HUES6 (cell line): ENCODE measurements at regions not wholly inside any gene's neighbourhood (a gene's known extent, or its start where the extent isn't known, plus 50 kb on each side); places are given as distances from the start of the nearest gene placed in this dataset.

ENCODE experiments used
- H3K27ac ChIP-seq: 2 replicates; pipeline ENCODE4 v1.7.0; 2013; ENCODE audit warnings: low read depth, mild to moderate bottlenecking, low read length, inconsistent platforms
- H3K27me3 ChIP-seq: 2 replicates; pipeline ENCODE4 v1.6.1; 2013; ENCODE audit warnings: low read length; ENCODE audit not compliant: control insufficient read depth, insufficient read depth
- H3K36me3 ChIP-seq: 2 replicates; pipeline ENCODE4 v1.6.1; 2013; ENCODE audit warnings: low read length; ENCODE audit not compliant: control insufficient read depth, insufficient read depth
- H3K4me1 ChIP-seq: 2 replicates; pipeline ENCODE4 v1.6.1; 2013; ENCODE audit warnings: low read length; ENCODE audit not compliant: control insufficient read depth, insufficient read depth
- H3K4me3 ChIP-seq: 2 replicates; pipeline ENCODE4 v1.5.1; 2013; ENCODE audit warnings: low read depth, low read length
- H3K9ac ChIP-seq: one replicate; pipeline ENCODE4 v1.6.1; 2013; ENCODE audit warnings: mild to moderate bottlenecking, low read length
- H3K9me3 ChIP-seq: 2 replicates; pipeline ENCODE4 v1.6.1; 2013; ENCODE audit warnings: low read depth, low read length; ENCODE audit not compliant: control insufficient read depth, insufficient read depth

- no peak overlapping the region for H3K27ac ChIP-seq
- H3K9ac ChIP-seq = no peak overlapping the region
- H3K36me3 ChIP-seq = no peaks in the 10 kb centered on the region
- no peaks in the 10 kb centered on the region for H3K27me3 ChIP-seq
- peaks cover 8% of the 10 kb centered on the region; the same call in 1 of the 2 replicates for H3K9me3 ChIP-seq
- H3K4me3 ChIP-seq = no peak overlapping the region
- no peaks in the 10 kb centered on the region for H3K4me1 ChIP-seq
These were observed 668.0 kb downstream of the ETS1 start for GRCh38 chr11:127919206-127920000.

GRCh38 chr11:127902382-127902781, 685.0 kb downstream of the ETS1 start:
- Histone ChIP-seq H3K4me1 (no peaks in the 10 kb centered on the region), H3K27me3 (no peaks in the 10 kb centered on the region), H3K4me3 (no peak overlapping the region), H3K9me3 (peaks cover 21% of the 10 kb centered on the region), H3K9ac (no peak overlapping the region), H3K36me3 (no peaks in the 10 kb centered on the region), H3K27ac (no peak overlapping the region)

- H3K27me3 ChIP-seq = no peaks in the 10 kb centered on the region
- no peak overlapping the region for H3K27ac ChIP-seq
- no peak overlapping the region for H3K4me3 ChIP-seq
- H3K36me3 ChIP-seq = no peaks in the 10 kb centered on the region
- peaks cover 12% of the 10 kb centered on the region; the same call in 1 of the 2 replicates for H3K4me1 ChIP-seq
- no peak overlapping the region for H3K9ac ChIP-seq
- H3K9me3 ChIP-seq = peaks cover 25% of the 10 kb centered on the region
These were observed 688.7 kb downstream of the ETS1 start for GRCh38 chr11:127898422-127899365.

GRCh38 chr11:127895776-127896175, 691.6 kb downstream of the ETS1 start:
- Histone ChIP-seq H3K9me3 (peaks cover 25% of the 10 kb centered on the region), H3K9ac (no peak overlapping the region), H3K27ac (no peak overlapping the region), H3K4me3 (no peak overlapping the region), H3K27me3 (no peaks in the 10 kb centered on the region), H3K36me3 (no peaks in the 10 kb centered on the region), H3K4me1 (peaks cover 12% of the 10 kb centered on the region; the same call in 1 of the 2 replicates)

GRCh38 chr11:127894316-127894715, 693.0 kb downstream of the ETS1 start:
- Histone ChIP-seq H3K27me3 (no peaks in the 10 kb centered on the region), H3K9ac (no peak overlapping the region), H3K4me3 (no peak overlapping the region), H3K4me1 (peaks cover 12% of the 10 kb centered on the region; the same call in 1 of the 2 replicates), H3K36me3 (no peaks in the 10 kb centered on the region), H3K27ac (no peak overlapping the region), H3K9me3 (peaks cover 20% of the 10 kb centered on the region)

GRCh38 chr11:127890030-127890615, 697.2 kb downstream of the ETS1 start:
- H3K4me3 ChIP-seq = no peak overlapping the region
- no peak overlapping the region for H3K27ac ChIP-seq
- peaks cover 12% of the 10 kb centered on the region; the same call in 1 of the 2 replicates for H3K4me1 ChIP-seq
- H3K36me3 ChIP-seq = no peaks in the 10 kb centered on the region
- H3K9me3 ChIP-seq = peaks cover 12% of the 10 kb centered on the region
- no peaks in the 10 kb centered on the region for H3K27me3 ChIP-seq
- H3K9ac ChIP-seq = no peak overlapping the region

GRCh38 chr11:127888386-127888785, 699.0 kb downstream of the ETS1 start:
- H3K4me3 ChIP-seq = no peak overlapping the region
- H3K27ac ChIP-seq = no peak overlapping the region
- H3K36me3 ChIP-seq = no peaks in the 10 kb centered on the region
- H3K27me3 ChIP-seq = no peaks in the 10 kb centered on the region
- peaks cover 21% of the 10 kb centered on the region for H3K9me3 ChIP-seq
- H3K9ac ChIP-seq = no peak overlapping the region
- H3K4me1 ChIP-seq = no peaks in the 10 kb centered on the region

- Histone ChIP-seq H3K27ac (no peak overlapping the region), H3K4me1 (no peaks in the 10 kb centered on the region), H3K36me3 (no peaks in the 10 kb centered on the region), H3K27me3 (no peaks in the 10 kb centered on the region), H3K9me3 (no peaks in the 10 kb centered on the region), H3K4me3 (no peak overlapping the region), H3K9ac (no peak overlapping the region)
These were observed 712.2 kb downstream of the ETS1 start for GRCh38 chr11:127875131-127875530.

GRCh38 chr11:127873478-127873877, 713.9 kb downstream of the ETS1 start:
- Histone ChIP-seq H3K4me3 (no peak overlapping the region), H3K9ac (no peak overlapping the region), H3K9me3 (no peaks in the 10 kb centered on the region)

GRCh38 chr11:127866109-127866508, 721.2 kb downstream of the ETS1 start:
- Histone ChIP-seq H3K9me3 (no peaks in the 10 kb centered on the region), H3K4me3 (no peak overlapping the region), H3K27ac (no peak overlapping the region), H3K36me3 (no peaks in the 10 kb centered on the region), H3K4me1 (no peaks in the 10 kb centered on the region), H3K27me3 (no peaks in the 10 kb centered on the region), H3K9ac (no peak overlapping the region)

More at GRCh38 chr11:127873478-127873877, 713.9 kb downstream of the ETS1 start:
- Histone ChIP-seq H3K27ac (no peak overlapping the region), H3K27me3 (no peaks in the 10 kb centered on the region), H3K4me1 (no peaks in the 10 kb centered on the region), H3K36me3 (no peaks in the 10 kb centered on the region)
